Mucosa of rectum (tissue), 2 donors: ENCODE measurements at regions not wholly inside any gene's neighbourhood (a gene's known extent, or its start where the extent isn't known, plus 50 kb on each side); places are given as distances from the start of the nearest gene placed in this dataset.

Source experiments
- H3K27ac ChIP-seq, 2 donors: one replicate each; pipeline ENCODE4 v1.7.0; 2013; ENCODE audit warnings: inconsistent platforms in 2 of 2, low read depth in 2 of 2, low read length in 2 of 2
- H3K27me3 ChIP-seq, 2 donors: one replicate each; pipeline ENCODE4 v1.7.0; 2013; ENCODE audit warnings: low read length in 2 of 2; ENCODE audit not compliant: control insufficient read depth in 2 of 2, insufficient read depth in 2 of 2
- H3K36me3 ChIP-seq, 2 donors: one replicate each; pipeline ENCODE4 v1.7.0; 2013; ENCODE audit warnings: low read length in 2 of 2; ENCODE audit not compliant: control insufficient read depth in 2 of 2, insufficient read depth in 2 of 2
- H3K4me1 ChIP-seq, 2 donors: one replicate each; pipeline ENCODE4 v1.7.0; 2013; ENCODE audit warnings: low read length in 2 of 2, mild to moderate bottlenecking in 1 of 2; ENCODE audit not compliant: control insufficient read depth in 2 of 2, insufficient read depth in 2 of 2
- H3K4me3 ChIP-seq, 2 donors: one replicate each; pipeline ENCODE4 v1.7.0; 2013; ENCODE audit warnings: low read length in 2 of 2
- H3K9ac ChIP-seq, 2 donors: one replicate each; pipeline ENCODE4 v1.7.0; 2013; ENCODE audit warnings: low read length in 2 of 2, low read depth in 1 of 2, mild to moderate bottlenecking in 1 of 2
- H3K9me3 ChIP-seq, 2 donors: one replicate each; pipeline ENCODE4 v1.7.0; 2013; ENCODE audit warnings: low read length in 2 of 2; ENCODE audit not compliant: control insufficient read depth in 2 of 2
- donor health status: healthy.
- donor health status: Normal muscosa, but diverticular disease.

- Histone ChIP-seq H3K36me3 (no peaks in the 10 kb centered on the region), H3K4me3 (no peak overlapping the region), H3K9me3 (no peaks in the 10 kb centered on the region), H3K4me1 (no peaks in the 10 kb centered on the region), H3K27me3 (no peaks in the 10 kb centered on the region), H3K9ac (no peak overlapping the region), H3K27ac (no peak overlapping the region)
Measured at GRCh38 chr18:53639687-53640086, 584.8 kb downstream of the MBD2 start.

GRCh38 chr18:53629337-53629736 is 595.1 kb downstream of the MBD2 start:
- Histone ChIP-seq H3K4me1 (no peaks in the 10 kb centered on the region), H3K4me3 (no peak overlapping the region), H3K27me3 (no peaks in the 10 kb centered on the region), H3K9ac (no peak overlapping the region), H3K36me3 (no peaks in the 10 kb centered on the region), H3K9me3 (no peaks in the 10 kb centered on the region), H3K27ac (no peak overlapping the region)

- Histone ChIP-seq H3K27ac (no peak overlapping the region), H3K9ac (no peak overlapping the region), H3K4me1 (no peaks in the 10 kb centered on the region), H3K27me3 (no peaks in the 10 kb centered on the region), H3K4me3 (no peak overlapping the region), H3K9me3 (no peaks in the 10 kb centered on the region), H3K36me3 (no peaks in the 10 kb centered on the region)
Measured at GRCh38 chr18:53625997-53626599, 598.4 kb downstream of the MBD2 start.

GRCh38 chr18:53610957-53611356 is 613.5 kb downstream of the MBD2 start:
- H3K27me3 ChIP-seq = no peaks in the 10 kb centered on the region

GRCh38 chr18:53606792-53607191 is 617.7 kb downstream of the MBD2 start:
- H3K4me1 ChIP-seq = no peaks in the 10 kb centered on the region
- no peak overlapping the region for H3K4me3 ChIP-seq
- no peak overlapping the region for H3K27ac ChIP-seq
- no peaks in the 10 kb centered on the region for H3K36me3 ChIP-seq
- no peaks in the 10 kb centered on the region for H3K9me3 ChIP-seq
- no peaks in the 10 kb centered on the region for H3K27me3 ChIP-seq
- no peak overlapping the region for H3K9ac ChIP-seq

More at GRCh38 chr18:53610957-53611356, 613.5 kb downstream of the MBD2 start:
- no peak overlapping the region for H3K4me3 ChIP-seq
- H3K36me3 ChIP-seq = no peaks in the 10 kb centered on the region
- no peak overlapping the region for H3K27ac ChIP-seq
- no peak overlapping the region for H3K9ac ChIP-seq
- H3K4me1 ChIP-seq = no peaks in the 10 kb centered on the region
- H3K9me3 ChIP-seq = no peaks in the 10 kb centered on the region

- Histone ChIP-seq H3K27me3 (no peaks in the 10 kb centered on the region), H3K36me3 (no peaks in the 10 kb centered on the region), H3K27ac (no peak overlapping the region), H3K4me3 (no peak overlapping the region), H3K9me3 (no peaks in the 10 kb centered on the region), H3K4me1 (no peaks in the 10 kb centered on the region), H3K9ac (no peak overlapping the region)
Measured at GRCh38 chr18:53605198-53605597, 619.3 kb downstream of the MBD2 start.

- H3K27me3 ChIP-seq = no peaks in the 10 kb centered on the region
- no peak overlapping the region for H3K9ac ChIP-seq
- H3K4me1 ChIP-seq = no peaks in the 10 kb centered on the region
- no peak overlapping the region for H3K27ac ChIP-seq
- H3K36me3 ChIP-seq = no peaks in the 10 kb centered on the region
- H3K9me3 ChIP-seq = no peaks in the 10 kb centered on the region
- H3K4me3 ChIP-seq = no peak overlapping the region
Measured at GRCh38 chr18:53603276-53603675, 621.2 kb downstream of the MBD2 start.

GRCh38 chr18:53601344-53601743 is 623.1 kb downstream of the MBD2 start:
- Histone ChIP-seq H3K36me3 (no peaks in the 10 kb centered on the region), H3K4me3 (no peak overlapping the region)

GRCh38 chr18:53586923-53587322 is 637.5 kb downstream of the MBD2 start:
- H3K4me3 ChIP-seq = no peak overlapping the region
- H3K27me3 ChIP-seq = no peaks in the 10 kb centered on the region
- H3K4me1 ChIP-seq = no peaks in the 10 kb centered on the region
- H3K9ac ChIP-seq = no peak overlapping the region
- no peak overlapping the region for H3K27ac ChIP-seq
- H3K9me3 ChIP-seq = no peaks in the 10 kb centered on the region
- H3K36me3 ChIP-seq = no peaks in the 10 kb centered on the region

More at GRCh38 chr18:53601344-53601743, 623.1 kb downstream of the MBD2 start:
- Histone ChIP-seq H3K27me3 (no peaks in the 10 kb centered on the region), H3K4me1 (no peaks in the 10 kb centered on the region), H3K9me3 (no peaks in the 10 kb centered on the region), H3K27ac (no peak overlapping the region), H3K9ac (no peak overlapping the region)
